ENCODE measurements at regions not wholly inside any gene's neighbourhood (a gene's known extent, or its start where the extent isn't known, plus 50 kb on each side); places are given as distances from the start of the nearest gene placed in this dataset.

GRCh38 chr5:17146280-17146841, 71.1 kb upstream of the BASP1 start:
- Histone ChIP-seq H3K79me2 (ENCODE audit: insufficient read depth, low read length) (no peaks in the 10 kb centered on the region), H3K4me2 (ENCODE audit: low read length) (no peak overlapping the region), H3K9ac (ENCODE audit: low read length) (no peak overlapping the region), H3F3A (ENCODE audit: insufficient read depth, low read length) (no peaks in the 10 kb centered on the region), H3K36me3 (ENCODE audit: insufficient read depth, low read length) (no peaks in the 10 kb centered on the region), H3K4me1 (ENCODE audit: insufficient read depth, low read length, severe bottlenecking) (no peaks in the 10 kb centered on the region), H4K20me1 (ENCODE audit: insufficient read depth, low read length) (no peaks in the 10 kb centered on the region), H3K9me3 (ENCODE audit: low read length) (no peaks in the 10 kb centered on the region), H2AFZ (ENCODE audit: low read length) (no peak overlapping the region), H3K9me2 (ENCODE audit: low read depth, low read length) (no peaks in the 10 kb centered on the region), H3K27ac (ENCODE audit: low read depth, low read length, poor library complexity, severe bottlenecking) (no peak overlapping the region), H3K27me3 (ENCODE audit: insufficient read depth, low read length) (no peaks in the 10 kb centered on the region), H3K4me3 (ENCODE audit: low read depth, low read length, poor library complexity, severe bottlenecking) (no peak overlapping the region)
- TF ChIP-seq CTCF (IDR thresholded peaks at IDR 0.05; ENCODE audit: low read length): no peak
- TF ChIP-seq EZH2 (IDR thresholded peaks at IDR 0.05; ENCODE audit: borderline replicate concordance, low read length): no peak

- H3K27me3 ChIP-seq (ENCODE audit: insufficient read depth, low read length): no peaks in the 10 kb centered on the region
- TF ChIP-seq EZH2 (IDR thresholded peaks at IDR 0.05; ENCODE audit: borderline replicate concordance, low read length) (no peak), CTCF (IDR thresholded peaks at IDR 0.05; ENCODE audit: low read length) (no peak)
- H3K36me3 ChIP-seq (ENCODE audit: insufficient read depth, low read length): no peaks in the 10 kb centered on the region
- no peaks in the 10 kb centered on the region for H3K9me2 ChIP-seq (ENCODE audit: low read depth, low read length)
- H4K20me1 ChIP-seq (ENCODE audit: insufficient read depth, low read length): no peaks in the 10 kb centered on the region
- H3F3A ChIP-seq (ENCODE audit: insufficient read depth, low read length): no peaks in the 10 kb centered on the region
- H3K79me2 ChIP-seq (ENCODE audit: insufficient read depth, low read length): no peaks in the 10 kb centered on the region
- no peak overlapping the region for H3K4me2 ChIP-seq (ENCODE audit: low read length)
- H2AFZ ChIP-seq (ENCODE audit: low read length): no peak overlapping the region
- no peaks in the 10 kb centered on the region for H3K4me1 ChIP-seq (ENCODE audit: insufficient read depth, low read length, severe bottlenecking)
- H3K27ac ChIP-seq (ENCODE audit: low read depth, low read length, poor library complexity, severe bottlenecking): no peak overlapping the region
- no peaks in the 10 kb centered on the region for H3K9me3 ChIP-seq (ENCODE audit: low read length)
- no peak overlapping the region for H3K9ac ChIP-seq (ENCODE audit: low read length)
- no peak overlapping the region for H3K4me3 ChIP-seq (ENCODE audit: low read depth, low read length, poor library complexity, severe bottlenecking)
These were observed 70.3 kb upstream of the BASP1 start for GRCh38 chr5:17147170-17147569.

- Histone ChIP-seq H3K79me2 (ENCODE audit: insufficient read depth, low read length) (no peaks in the 10 kb centered on the region), H3F3A (ENCODE audit: insufficient read depth, low read length) (no peaks in the 10 kb centered on the region), H3K36me3 (ENCODE audit: insufficient read depth, low read length) (no peaks in the 10 kb centered on the region), H3K27ac (ENCODE audit: low read depth, low read length, poor library complexity, severe bottlenecking) (no peak overlapping the region), H4K20me1 (ENCODE audit: insufficient read depth, low read length) (no peaks in the 10 kb centered on the region), H3K9me3 (ENCODE audit: low read length) (no peaks in the 10 kb centered on the region), H3K9me2 (ENCODE audit: low read depth, low read length) (no peaks in the 10 kb centered on the region), H3K27me3 (ENCODE audit: insufficient read depth, low read length) (no peaks in the 10 kb centered on the region), H3K9ac (ENCODE audit: low read length) (no peak overlapping the region), H2AFZ (ENCODE audit: low read length) (no peak overlapping the region), H3K4me1 (ENCODE audit: insufficient read depth, low read length, severe bottlenecking) (no peaks in the 10 kb centered on the region), H3K4me3 (ENCODE audit: low read depth, low read length, poor library complexity, severe bottlenecking) (no peak overlapping the region), H3K4me2 (ENCODE audit: low read length) (no peak overlapping the region)
- TF ChIP-seq CTCF (IDR thresholded peaks at IDR 0.05; ENCODE audit: low read length): no peak
- no peak for TF ChIP-seq EZH2 (IDR thresholded peaks at IDR 0.05; ENCODE audit: borderline replicate concordance, low read length)
These were observed 69.8 kb upstream of the BASP1 start for GRCh38 chr5:17147617-17148016.
